ENCODE measurements at regions not wholly inside any gene's neighbourhood (a gene's known extent, or its start where the extent isn't known, plus 50 kb on each side); places are given as distances from the start of the nearest gene placed in this dataset.

GRCh38 chr11:91596111-91596510 is 628.5 kb upstream of the FAT3 start:
- no peaks in the 10 kb centered on the region for H3K9me3 ChIP-seq
- no peak for DNase-seq
- 63 to 83% (median 77%) methylated on average over 1 of the region's 1 CpG for WGBS, 3 donors
- H3K4me1 ChIP-seq (ENCODE audit: insufficient read depth): no peaks in the 10 kb centered on the region
- H3K4me3 ChIP-seq: no peak overlapping the region
- H3K27me3 ChIP-seq: peaks cover 1% of the 10 kb centered on the region
- intact Hi-C loops (cut with DNase I): no loop called here
- no peak for TF ChIP-seq EP300 (IDR thresholded peaks at IDR 0.05)
- no peak for TF ChIP-seq CTCF (IDR thresholded peaks at IDR 0.05)
- no peak for TF ChIP-seq POLR2A (IDR thresholded peaks at IDR 0.05)
- no peak overlapping the region for H3K27ac ChIP-seq
- H3K36me3 ChIP-seq: no peaks in the 10 kb centered on the region

- H3K4me1 ChIP-seq (ENCODE audit: insufficient read depth): no peaks in the 10 kb centered on the region
- no peak overlapping the region for H3K27ac ChIP-seq
- H3K36me3 ChIP-seq: no peaks in the 10 kb centered on the region
- TF ChIP-seq POLR2A (IDR thresholded peaks at IDR 0.05) (no peak), EP300 (IDR thresholded peaks at IDR 0.05) (no peak), CTCF (IDR thresholded peaks at IDR 0.05) (no peak)
- no peaks in the 10 kb centered on the region for H3K9me3 ChIP-seq
- intact Hi-C loops (cut with DNase I): no loop called here
- no peak for DNase-seq
- peaks cover 2% of the 10 kb centered on the region for H3K27me3 ChIP-seq
- no peak overlapping the region for H3K4me3 ChIP-seq
- 89 to 97% (median 92%) methylated on average over 1 of the region's 1 CpG for WGBS, 3 donors
These were observed 633.6 kb upstream of the FAT3 start for GRCh38 chr11:91591021-91591420.

DNA sequence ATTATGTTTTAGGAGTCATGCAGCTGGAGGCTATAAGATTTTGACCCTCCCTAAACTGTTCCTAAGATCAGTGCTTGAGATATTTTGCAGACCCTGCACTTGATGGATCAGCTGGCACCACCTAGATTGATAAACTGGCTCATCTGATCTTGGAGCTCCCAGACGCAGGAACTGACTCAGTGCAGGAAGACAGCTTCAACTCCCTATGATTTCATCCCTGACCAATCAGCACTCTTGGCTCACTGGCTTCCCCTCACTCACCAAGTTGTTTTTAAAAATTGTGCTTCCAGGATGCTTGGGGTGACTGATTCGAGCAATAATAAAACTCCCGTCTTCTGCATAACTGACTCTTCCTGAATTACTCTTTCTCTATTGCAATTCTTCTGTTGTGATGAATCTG is 637.5 kb upstream of the FAT3 start:
- H3K36me3 ChIP-seq: no peaks in the 10 kb centered on the region
- H3K27me3 ChIP-seq: peaks cover 2% of the 10 kb centered on the region
- no peak for TF ChIP-seq POLR2A (IDR thresholded peaks at IDR 0.05)
- TF ChIP-seq EP300 (IDR thresholded peaks at IDR 0.05): no peak
- no peak for TF ChIP-seq CTCF (IDR thresholded peaks at IDR 0.05)
- no peak for DNase-seq
- H3K4me3 ChIP-seq: no peak overlapping the region
- no peaks in the 10 kb centered on the region for H3K9me3 ChIP-seq
- intact Hi-C loops (cut with DNase I): no loop called here
- no peaks in the 10 kb centered on the region for H3K4me1 ChIP-seq (ENCODE audit: insufficient read depth)
- WGBS, 3 donors: 61 to 76% (median 67%) methylated on average over 3 of the region's 3 CpGs
- no peak overlapping the region for H3K27ac ChIP-seq

DNA sequence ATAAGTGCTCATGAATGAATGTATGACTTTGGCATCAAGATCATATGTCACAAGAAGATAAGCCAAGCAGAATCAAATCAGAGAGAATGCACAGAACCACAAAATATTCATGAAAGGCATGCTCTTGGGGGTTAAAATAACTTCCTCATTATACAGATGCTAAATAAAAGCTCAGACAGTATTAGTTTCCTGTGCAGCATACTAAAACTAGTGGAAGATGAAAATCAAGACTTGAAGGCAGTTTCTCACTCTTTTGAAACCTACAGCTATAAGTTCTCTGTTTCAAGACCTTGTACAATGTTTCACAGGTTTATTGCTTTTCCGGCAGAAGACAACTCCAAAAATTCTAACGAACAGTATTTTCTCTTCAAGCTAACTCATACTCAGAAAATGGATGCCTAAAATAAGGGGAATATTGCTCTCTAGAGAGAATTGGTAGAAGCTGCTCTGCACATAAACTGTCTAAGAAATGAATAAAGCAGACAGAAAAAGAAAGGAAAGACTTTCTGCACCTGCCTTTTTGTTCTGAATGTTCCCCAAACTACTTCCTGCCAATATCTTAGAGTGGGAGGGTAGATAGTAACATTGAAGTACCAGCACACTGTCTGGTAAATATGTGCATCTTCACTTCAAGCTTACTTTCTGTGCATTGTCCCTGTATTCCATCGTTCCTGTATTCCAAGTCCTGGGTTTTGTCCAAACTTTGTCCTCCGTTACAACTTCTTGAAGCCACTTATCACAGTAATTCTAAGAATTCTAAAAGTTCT is 639.4 kb upstream of the FAT3 start:
- WGBS, 3 donors: 44 to 55% (median 51%) methylated on average over 4 of the region's 4 CpGs

More for the DNA sequence above, 639.4 kb upstream of the FAT3 start:
- no peaks in the 10 kb centered on the region for H3K9me3 ChIP-seq
- no peak for DNase-seq
- intact Hi-C loops (cut with DNase I): no loop called here
- H3K27me3 ChIP-seq: no peaks in the 10 kb centered on the region
- TF ChIP-seq CTCF (IDR thresholded peaks at IDR 0.05) (no peak), POLR2A (IDR thresholded peaks at IDR 0.05) (no peak), EP300 (IDR thresholded peaks at IDR 0.05) (no peak)
- H3K27ac ChIP-seq: no peak overlapping the region
- no peaks in the 10 kb centered on the region for H3K36me3 ChIP-seq
- no peak overlapping the region for H3K4me3 ChIP-seq
- no peaks in the 10 kb centered on the region for H3K4me1 ChIP-seq (ENCODE audit: insufficient read depth)

Measured in ovary (tissue), 7 donors.